Pancreas (tissue), 10 donors: ENCODE measurements at regions not wholly inside any gene's neighbourhood (a gene's known extent, or its start where the extent isn't known, plus 50 kb on each side); places are given as distances from the start of the nearest gene placed in this dataset.

Experiments
- ATAC-seq, 4 donors: fragments of 200-7000 bp; cut with Tn5 transposase; one replicate each; pipeline versions ENCODE4 v1.8.0 to v1.9.1; 2020; ENCODE audit warnings: mild to moderate bottlenecking in 4 of 4, moderate library complexity in 4 of 4
- DNase-seq, 6 donors: peaks; one replicate each; pipeline ENCODE4 v3.0.0-alpha.2; 2020
- FAIRE-seq: peaks from 2 replicates; lab custom pipeline; 2012; peaks lifted over from hg19 to GRCh38; lab: Jason Lieb, UNC
- H3K27ac ChIP-seq, 4 donors: fragments of 200-600 bp; sonication (generic); 1 replicate in 3 of 4; 2 replicates in 1 of 4; pipeline versions ENCODE4 v1.5.0 to v1.8.0; 2020
- H3K27me3 ChIP-seq, 4 donors: fragments of 200-600 bp; one replicate each; pipeline ENCODE4 v1.8.0; 2021
- H3K36me3 ChIP-seq, 3 donors: fragments of 200-600 bp; sonication (generic) in 1 of 3; one replicate each; pipeline versions ENCODE4 v1.5.0 to v1.8.0; 2020 to 2021
- H3K4me1 ChIP-seq, 3 donors: fragments of 200-600 bp; one replicate each; pipeline ENCODE4 v1.8.0; 2021
- H3K4me3 ChIP-seq, 4 donors: fragments of 200-600 bp; sonication (generic) in 2 of 4; one replicate each; pipeline versions ENCODE4 v1.5.0 to v1.8.0; 2020 to 2021
- H3K9me3 ChIP-seq, 4 donors: fragments of 200-600 bp; one replicate each; pipeline ENCODE4 v1.8.0; 2021
- WGBS, 2 donors: extraction: QIAGEN DNeasy Blood & Tissue Kit; methylation state at CpG; one replicate each; pipeline ENCODE4 v1.1.7; 2013; 5-methylcytosine and 5-hydroxymethylcytosine counted together
- intact Hi-C, 3 donors: fragments of 100-400 bp; cut with DNase I; formaldehyde crosslinking; loops; one replicate each; pipeline versions ENCODE4 v1.11.1 to v1.14.2; 2022
- TF ChIP-seq, protein P1 (sequence below), 4 donors: fragments of 200-600 bp; sonication (generic) in 3 of 4; IDR thresholded peaks; one replicate each; pipeline versions ENCODE4 v1.5.0 to v1.8.0; 2021; ENCODE audit warnings: antibody characterized with exemption in 4 of 4
- donor health status: healthy with polysubstance abuse.
- donor health status: DM: no; HTN: no; CAD: no; lungs with moderate emphysema.
- donor health status: DM: no; HTN: no; CAD: no.
- donor health status: control.
- donor health status: control.
- donor health status: Bipolar disorder and iron deficiency.
- donor health status: DM: yes; HTN: yes; CAD: no.
- donor health status: DM: no; HTN: no; CAD: no.
- donor health status: DM: no; HTN: no; CAD: no.
- donor health status: DM: yes; HTN: yes; CAD: no.

DNA sequence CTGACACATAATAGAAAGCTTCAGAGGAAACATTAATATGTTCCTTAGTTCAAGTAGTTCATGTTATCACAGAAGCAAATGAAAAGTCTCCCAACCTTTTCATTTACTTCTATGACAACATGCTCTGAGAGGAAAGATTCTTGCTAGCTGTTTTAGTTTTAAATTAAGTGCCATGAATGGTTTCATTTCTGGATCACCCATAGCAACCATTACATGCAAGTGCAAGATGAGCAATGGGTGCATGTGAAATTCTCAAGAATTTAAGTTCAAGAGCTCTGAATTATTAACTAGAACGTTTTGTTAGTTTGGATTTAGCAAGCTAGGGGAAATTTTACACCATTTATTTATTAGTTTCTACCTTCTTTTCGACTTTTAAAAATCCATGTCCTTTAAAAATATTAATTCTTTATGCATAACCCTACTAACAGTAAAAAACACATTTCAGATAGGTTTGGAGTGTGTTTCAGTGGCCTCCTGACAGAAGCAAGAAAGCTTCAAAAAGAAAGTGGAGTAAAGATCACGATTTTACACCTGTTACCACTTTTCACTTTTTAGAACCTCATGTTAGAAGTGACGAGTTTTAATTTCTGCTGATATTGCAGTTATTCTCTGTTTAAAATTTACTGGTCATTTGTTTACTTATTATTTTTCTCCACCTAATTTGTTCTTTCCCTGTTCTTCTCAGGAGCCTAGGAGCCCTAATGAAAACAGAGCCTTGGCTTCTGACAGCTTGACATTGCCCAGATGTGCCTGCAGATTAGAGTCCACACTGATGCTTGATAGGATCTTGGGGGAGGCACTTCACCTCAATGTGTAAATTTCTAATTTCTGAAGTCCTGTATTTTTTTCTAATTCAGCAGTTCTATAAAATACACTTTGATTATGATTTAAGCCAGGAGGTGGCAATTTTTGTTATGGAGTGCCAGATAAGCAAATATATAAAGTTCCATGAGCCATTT is 995.3 kb upstream of the PHF14 start:
- Histone ChIP-seq H3K9me3 (peaks cover 0 to 5% (median 0%) of the 10 kb centered on the region in 4 donors), H3K27me3 (no peaks in the 10 kb centered on the region), H3K27ac (no peak overlapping the region), H3K4me1 (no peaks in the 10 kb centered on the region), H3K36me3 (no peaks in the 10 kb centered on the region), H3K4me3 (no peak overlapping the region)
- no peak for ATAC-seq
- TF ChIP-seq, protein P1, sequence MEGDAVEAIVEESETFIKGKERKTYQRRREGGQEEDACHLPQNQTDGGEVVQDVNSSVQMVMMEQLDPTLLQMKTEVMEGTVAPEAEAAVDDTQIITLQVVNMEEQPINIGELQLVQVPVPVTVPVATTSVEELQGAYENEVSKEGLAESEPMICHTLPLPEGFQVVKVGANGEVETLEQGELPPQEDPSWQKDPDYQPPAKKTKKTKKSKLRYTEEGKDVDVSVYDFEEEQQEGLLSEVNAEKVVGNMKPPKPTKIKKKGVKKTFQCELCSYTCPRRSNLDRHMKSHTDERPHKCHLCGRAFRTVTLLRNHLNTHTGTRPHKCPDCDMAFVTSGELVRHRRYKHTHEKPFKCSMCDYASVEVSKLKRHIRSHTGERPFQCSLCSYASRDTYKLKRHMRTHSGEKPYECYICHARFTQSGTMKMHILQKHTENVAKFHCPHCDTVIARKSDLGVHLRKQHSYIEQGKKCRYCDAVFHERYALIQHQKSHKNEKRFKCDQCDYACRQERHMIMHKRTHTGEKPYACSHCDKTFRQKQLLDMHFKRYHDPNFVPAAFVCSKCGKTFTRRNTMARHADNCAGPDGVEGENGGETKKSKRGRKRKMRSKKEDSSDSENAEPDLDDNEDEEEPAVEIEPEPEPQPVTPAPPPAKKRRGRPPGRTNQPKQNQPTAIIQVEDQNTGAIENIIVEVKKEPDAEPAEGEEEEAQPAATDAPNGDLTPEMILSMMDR (IDR thresholded peaks at IDR 0.05) = no peak
- no peak for FAIRE-seq
- WGBS, 2 donors = 29 to 42% methylated on average over 4 of the region's 4 CpGs
- intact Hi-C loops = no loop called here
- DNase-seq = no peak

DNA sequence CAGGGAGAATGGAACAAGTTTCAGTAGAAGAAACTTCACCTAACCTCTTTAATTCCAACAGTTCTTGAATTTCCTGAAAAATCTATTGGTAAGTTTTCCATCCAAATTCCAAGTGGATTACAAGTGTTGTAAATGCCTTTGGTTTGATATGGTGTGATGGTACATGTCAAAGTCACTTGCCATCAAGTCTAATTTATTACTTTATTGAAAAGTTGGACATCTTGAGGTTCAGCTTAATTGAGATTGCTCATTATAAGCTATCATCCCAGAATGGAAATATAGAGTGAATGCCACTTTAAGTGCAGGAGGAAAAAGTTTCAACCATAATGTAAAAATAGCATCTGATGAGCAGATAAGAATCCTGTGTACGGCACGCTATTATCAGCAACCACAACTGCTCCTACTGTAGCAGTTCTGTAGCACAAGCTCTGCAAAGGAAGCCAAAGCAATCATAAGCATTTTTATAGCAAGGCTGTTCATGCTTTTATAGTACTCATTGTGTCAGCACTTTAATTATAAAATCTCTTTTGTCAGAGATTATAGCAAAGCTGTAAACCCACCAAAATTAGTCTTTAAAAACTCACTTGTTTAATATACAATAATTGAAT is 991.8 kb upstream of the PHF14 start:
- ATAC-seq (no peak), DNase-seq (no peak), FAIRE-seq (no peak)
- H3K4me1 ChIP-seq = no peaks in the 10 kb centered on the region
- 12 to 13% methylated on average over 2 of the region's 2 CpGs for WGBS, 2 donors
- peaks cover 0 to 2% (median 0%) of the 10 kb centered on the region in 4 donors for H3K27me3 ChIP-seq
- no peak overlapping the region for H3K4me3 ChIP-seq
- intact Hi-C loops = no loop called here
- no peaks in the 10 kb centered on the region for H3K36me3 ChIP-seq
- no peak overlapping the region for H3K27ac ChIP-seq
- TF ChIP-seq, protein P1 (IDR thresholded peaks at IDR 0.05) = no peak
- peaks cover 0 to 5% (median 0%) of the 10 kb centered on the region in 4 donors for H3K9me3 ChIP-seq

DNA sequence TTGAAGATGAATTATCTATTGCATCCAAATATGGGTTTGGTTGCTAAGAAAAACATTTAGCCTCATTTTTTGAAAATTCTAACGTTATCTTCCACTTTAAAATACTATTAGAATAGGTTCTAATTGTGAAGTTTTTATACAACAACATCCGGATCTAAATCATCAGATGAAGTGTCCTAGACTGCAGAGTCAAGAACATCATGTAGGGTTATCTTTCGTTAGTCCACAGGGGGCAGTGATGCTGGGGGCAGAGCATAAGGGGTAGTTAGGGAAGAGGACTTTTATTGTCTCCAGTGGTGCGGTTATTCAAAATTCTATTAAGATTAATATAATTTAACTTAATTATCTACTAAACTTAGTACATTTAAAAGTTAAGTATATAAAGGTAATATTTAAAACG is 990.6 kb upstream of the PHF14 start:
- FAIRE-seq (peak; percentile 23), ATAC-seq (no peak), DNase-seq (no peak)
- Histone ChIP-seq H3K27ac (no peak overlapping the region), H3K9me3 (peaks cover 0 to 5% (median 0%) of the 10 kb centered on the region in 4 donors), H3K36me3 (no peaks in the 10 kb centered on the region), H3K4me1 (no peaks in the 10 kb centered on the region), H3K27me3 (peaks cover 0 to 2% (median 0%) of the 10 kb centered on the region in 4 donors), H3K4me3 (no peak overlapping the region)
- TF ChIP-seq, protein P1 (IDR thresholded peaks at IDR 0.05) = no peak
- WGBS, 2 donors = 47 to 59% methylated on average over 5 of the region's 5 CpGs
- intact Hi-C loops = no loop called here

DNA sequence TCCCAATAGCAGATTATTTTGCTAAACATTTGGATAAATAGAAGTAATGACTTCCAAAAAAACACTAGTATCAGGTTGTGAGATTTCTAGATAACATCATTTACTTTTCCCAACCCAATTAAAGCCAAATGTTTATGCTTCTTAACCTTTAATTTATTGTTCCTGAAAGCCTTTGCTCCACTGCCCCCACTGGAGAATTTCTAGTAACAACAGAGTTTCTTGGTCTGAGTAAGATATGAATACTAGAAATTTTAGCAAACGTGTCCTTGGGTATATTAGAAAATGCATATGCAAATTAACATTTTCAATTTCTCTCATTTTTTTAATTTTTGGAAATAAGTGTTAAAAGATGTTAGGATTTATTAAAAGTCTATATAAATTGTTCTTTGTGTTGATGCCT is 958.0 kb upstream of the PHF14 start:
- no peak for FAIRE-seq
- intact Hi-C loops = no loop called here
- 31 to 43% methylated on average over 1 of the region's 1 CpG for WGBS, 2 donors

More for the DNA sequence above, 958.0 kb upstream of the PHF14 start:
- no peak for ATAC-seq
- no peak overlapping the region for H3K27ac ChIP-seq
- TF ChIP-seq, protein P1 (IDR thresholded peaks at IDR 0.05) = no peak
- no peak overlapping the region for H3K4me3 ChIP-seq
- no peaks in the 10 kb centered on the region for H3K9me3 ChIP-seq
- no peaks in the 10 kb centered on the region for H3K4me1 ChIP-seq
- no peaks in the 10 kb centered on the region for H3K27me3 ChIP-seq
- no peak for DNase-seq
- H3K36me3 ChIP-seq = no peaks in the 10 kb centered on the region
